Activated CD4-positive, alpha-beta T cell treated with anti-CD3 and anti-CD28 coated beads for 4 hours (primary cell): ENCODE measurements at regions not wholly inside any gene's neighbourhood (a gene's known extent, or its start where the extent isn't known, plus 50 kb on each side); places are given as distances from the start of the nearest gene placed in this dataset.
"Not testable (repeated sequence)": the region's sequence is repeated elsewhere in the genome, so short reads cannot be mapped to it uniquely, and the experiment has no call there.

Source experiments
- DNase-seq, 2 donors: peaks; one replicate each; pipeline ENCODE4 v3.0.0-alpha.2; 2020

GRCh38 chr6:119924888-119925287, 575.3 kb upstream of the MAN1A1 start:
- DNase-seq: not testable (repeated sequence)

DNA sequence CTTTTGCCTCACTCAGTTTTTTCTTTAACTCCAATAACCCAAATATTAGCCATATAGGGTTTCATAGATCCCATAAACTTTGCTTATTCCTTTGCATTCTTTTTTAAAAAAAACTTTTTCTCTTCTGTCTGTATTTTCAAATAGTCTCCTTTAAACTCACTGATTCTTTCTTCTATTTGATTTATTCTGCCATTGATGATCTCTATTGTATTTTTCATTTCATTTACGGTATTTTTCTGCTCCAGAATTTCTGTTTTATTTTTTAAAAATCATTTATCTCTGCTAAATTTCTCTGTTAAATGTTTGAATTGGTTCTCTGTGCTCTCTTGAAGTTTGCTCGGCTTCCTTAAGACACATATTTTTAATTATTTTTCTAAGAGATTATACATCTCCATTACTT, 573.3 kb upstream of the MAN1A1 start:
- no peak for DNase-seq

GRCh38 chr6:119921491-119922010, 572.0 kb upstream of the MAN1A1 start:
- DNase-seq: no peak

DNA sequence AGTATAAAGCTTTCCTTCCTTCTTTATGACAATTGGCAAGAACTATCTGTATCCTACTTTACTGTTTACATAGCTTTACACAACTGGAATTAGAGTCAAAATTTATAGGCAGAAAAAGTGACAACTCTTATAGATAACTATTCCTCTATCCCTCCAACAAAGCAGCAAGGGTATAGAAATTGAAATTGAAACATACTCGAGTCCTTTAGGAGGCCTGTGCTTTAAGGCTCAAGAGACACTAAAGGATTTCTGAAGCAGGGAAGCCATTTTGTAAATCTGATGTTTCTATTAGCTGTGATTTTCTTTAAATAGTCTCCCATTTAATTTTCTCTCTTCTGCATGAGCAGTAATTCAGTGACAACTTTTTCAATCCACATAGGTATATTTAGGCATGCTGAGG, 567.6 kb upstream of the MAN1A1 start:
- DNase-seq: no peak

GRCh38 chr6:119915971-119916370, 566.4 kb upstream of the MAN1A1 start:
- DNase-seq: no peak

GRCh38 chr6:119908157-119908556, 558.6 kb upstream of the MAN1A1 start:
- no peak for DNase-seq

DNA sequence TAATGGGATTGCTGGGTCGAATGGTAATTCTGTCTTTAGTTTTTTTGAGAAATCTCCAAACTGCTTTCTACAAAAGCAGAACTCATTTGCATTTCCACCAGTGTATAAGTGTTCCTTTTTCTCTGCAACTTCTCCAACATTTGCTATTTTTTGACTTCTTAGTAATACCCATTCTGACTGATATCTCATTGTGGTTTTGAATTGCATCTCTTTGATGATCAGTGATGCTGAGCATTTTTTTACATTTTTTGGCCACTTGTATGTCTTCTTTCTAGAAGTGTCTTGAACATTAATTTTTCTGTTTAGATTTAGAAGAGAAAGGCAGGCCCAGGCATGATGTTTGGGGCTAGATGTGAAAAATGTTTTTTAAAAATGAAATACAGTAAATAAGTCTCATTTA, 553.1 kb upstream of the MAN1A1 start:
- no peak for DNase-seq

- DNase-seq: no peak
Observed at GRCh38 chr6:119896806-119897205, 547.2 kb upstream of the MAN1A1 start.

GRCh38 chr6:119895626-119896025, 546.1 kb upstream of the MAN1A1 start:
- no peak for DNase-seq

GRCh38 chr6:119894811-119895210, 545.2 kb upstream of the MAN1A1 start:
- DNase-seq: no peak

GRCh38 chr6:119891644-119892043, 542.1 kb upstream of the MAN1A1 start:
- DNase-seq: no peak

- DNase-seq: no peak
Observed at GRCh38 chr6:119891206-119891605, 541.6 kb upstream of the MAN1A1 start.

- no peak for DNase-seq
Observed at GRCh38 chr6:119890470-119890869, 540.9 kb upstream of the MAN1A1 start.

GRCh38 chr6:119887666-119888065, 538.1 kb upstream of the MAN1A1 start:
- no peak for DNase-seq

- DNase-seq: no peak
Observed at GRCh38 chr6:119881416-119881815, 531.9 kb upstream of the MAN1A1 start.

GRCh38 chr6:119880840-119881239, 531.3 kb upstream of the MAN1A1 start:
- no peak for DNase-seq

GRCh38 chr6:119879731-119880130, 530.2 kb upstream of the MAN1A1 start:
- DNase-seq: no peak

GRCh38 chr6:119874381-119874780, 524.8 kb upstream of the MAN1A1 start:
- DNase-seq: no peak

- no peak for DNase-seq
Observed at GRCh38 chr6:119873107-119873506, 523.5 kb upstream of the MAN1A1 start.

GRCh38 chr6:119871520-119871919, 522.0 kb upstream of the MAN1A1 start:
- no peak for DNase-seq

DNA sequence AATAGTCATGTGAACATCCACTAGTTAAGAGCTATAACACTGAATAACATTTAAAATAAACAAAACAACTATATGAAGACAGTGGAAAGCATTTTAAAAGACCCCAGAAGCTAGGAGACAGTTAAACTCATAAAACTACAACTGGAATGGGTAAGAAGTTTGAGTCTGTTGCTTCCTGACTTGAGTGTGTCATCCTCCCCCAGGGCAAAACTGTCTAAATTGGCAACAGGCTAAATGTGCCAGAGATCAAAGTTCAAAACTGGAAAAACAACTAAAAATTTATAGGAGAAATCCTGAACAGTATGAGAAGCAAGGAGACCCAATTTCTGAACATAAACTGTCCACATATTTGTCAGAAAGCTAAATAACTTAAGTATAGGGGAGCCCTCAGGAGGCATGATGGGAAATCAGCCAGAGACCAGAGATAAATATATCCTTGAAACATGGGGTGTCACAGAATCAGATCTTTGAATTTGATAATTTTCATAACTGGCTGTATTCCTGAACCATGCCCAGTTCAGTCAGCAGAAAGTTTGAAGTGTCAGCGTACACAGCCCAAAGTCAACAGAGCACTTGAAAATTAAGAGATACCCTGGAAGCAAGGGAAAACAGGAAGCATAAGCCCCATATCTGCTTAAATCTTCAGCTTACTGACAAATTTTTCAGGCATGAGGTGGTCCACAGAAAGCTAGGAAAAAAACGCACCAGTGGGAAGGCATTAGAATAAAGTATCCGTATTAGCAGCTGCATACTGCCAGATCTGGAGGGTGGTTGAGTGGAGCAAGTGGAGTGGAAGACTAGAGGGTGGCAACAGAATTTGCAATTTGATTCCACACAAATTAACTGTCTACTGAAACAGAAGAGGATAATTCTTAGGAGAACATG, 516.1 kb upstream of the MAN1A1 start:
- no peak for DNase-seq

DNA sequence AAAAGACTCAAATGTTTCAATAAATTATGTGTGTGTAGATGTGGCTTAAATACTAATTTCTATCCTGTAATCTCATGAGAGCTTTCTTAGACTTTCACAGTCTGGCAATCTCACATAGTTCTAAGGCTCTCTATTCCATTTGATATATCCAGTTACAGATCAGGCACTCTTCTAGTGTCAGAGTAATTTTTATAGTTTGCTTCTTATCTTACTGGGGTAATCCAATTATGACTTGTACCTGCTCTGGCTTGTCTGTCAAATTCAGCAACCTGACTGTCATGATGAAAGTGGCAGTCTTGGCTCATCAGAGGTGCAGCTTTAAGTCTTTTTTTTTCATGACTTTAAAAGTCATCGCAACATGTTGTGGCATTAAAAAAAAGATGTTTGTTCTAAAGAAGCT, 513.2 kb upstream of the MAN1A1 start:
- DNase-seq: no peak

DNA sequence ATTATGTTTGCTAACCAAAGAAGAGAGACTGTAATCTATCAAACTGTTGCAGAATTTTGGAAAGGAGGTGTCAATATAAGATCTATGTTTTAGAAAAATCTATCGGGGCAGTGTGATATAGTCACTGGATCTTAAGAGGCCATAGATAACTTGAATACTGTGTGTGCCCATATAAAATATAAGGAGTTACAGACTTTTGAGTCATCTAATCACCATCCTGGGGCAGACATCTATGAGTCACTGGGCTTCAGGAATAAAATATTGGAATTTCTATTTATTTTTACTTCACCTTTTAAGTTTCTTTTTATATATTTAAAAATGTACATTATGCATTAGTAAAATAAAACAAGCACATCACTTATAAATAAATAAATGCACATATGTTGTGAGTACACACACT, 509.3 kb upstream of the MAN1A1 start:
- no peak for DNase-seq

- DNase-seq: no peak
Observed at GRCh38 chr6:119856136-119856535, 506.6 kb upstream of the MAN1A1 start.

DNA sequence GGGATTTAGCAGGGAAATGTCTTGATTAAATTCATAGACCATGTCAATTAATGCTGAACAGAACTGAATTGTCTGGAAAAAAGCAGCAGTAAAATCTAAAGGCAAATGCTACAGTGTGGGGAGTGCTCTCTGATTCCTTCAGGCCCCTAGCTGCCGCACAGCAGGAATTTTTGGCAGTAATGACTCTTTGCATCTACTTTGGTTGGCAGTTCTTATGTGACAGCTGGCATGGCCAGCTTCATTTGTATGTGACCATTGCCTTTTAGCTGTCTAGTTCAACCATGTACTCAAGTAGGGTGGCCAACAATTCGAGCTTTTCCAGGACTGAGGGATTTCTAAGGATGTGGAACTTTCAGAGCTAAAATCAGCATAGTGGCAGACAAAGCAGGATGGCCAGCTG, 499.1 kb upstream of the MAN1A1 start:
- DNase-seq: no peak
